ENCODE measurements at regions not wholly inside any gene's neighbourhood (a gene's known extent, or its start where the extent isn't known, plus 50 kb on each side); places are given as distances from the start of the nearest gene placed in this dataset.

- TF ChIP-seq CTCF (IDR thresholded peaks at IDR 0.05; ENCODE audit: extremely low read depth in 1 of 2, insufficient read depth in 1 of 2, low read depth in 1 of 2, low read length in 2 of 2), result no peak
- TF ChIP-seq MAX (IDR thresholded peaks at IDR 0.05; ENCODE audit: insufficient read depth, insufficient read length), result no peak
- TF ChIP-seq POLR2A (IDR thresholded peaks at IDR 0.05; ENCODE audit: low read depth, low read length), result no peak
- no peak for TF ChIP-seq POLR2AphosphoS5 (IDR thresholded peaks at IDR 0.05; ENCODE audit: insufficient read depth, low read depth, low read length)
- TF ChIP-seq MYC (IDR thresholded peaks at IDR 0.05; ENCODE audit: low read depth, low read length), result no peak
- no peak for TF ChIP-seq EZH2 (IDR thresholded peaks at IDR 0.05; ENCODE audit: borderline replicate concordance, low read depth, low read length, severe bottlenecking)
Observed at GRCh38 chr4:126661194-126661593, 971.6 kb upstream of the INTU start.
